HG02884 (cell line): ENCODE measurements at regions not wholly inside any gene's neighbourhood (a gene's known extent, or its start where the extent isn't known, plus 50 kb on each side); places are given as distances from the start of the nearest gene placed in this dataset.

Source experiments
- ATAC-seq: cut with Tn5 transposase; IDR thresholded peaks from one replicate; pipeline ENCODE4 v1.9.1; 2021; ENCODE audit warnings: mild to moderate bottlenecking, moderate library complexity; ENCODE audit not compliant: unreplicated experiment

- ATAC-seq, result no peak
These were observed 328.6 kb upstream of the C11orf87 start for GRCh38 chr11:109093354-109093753.

DNA sequence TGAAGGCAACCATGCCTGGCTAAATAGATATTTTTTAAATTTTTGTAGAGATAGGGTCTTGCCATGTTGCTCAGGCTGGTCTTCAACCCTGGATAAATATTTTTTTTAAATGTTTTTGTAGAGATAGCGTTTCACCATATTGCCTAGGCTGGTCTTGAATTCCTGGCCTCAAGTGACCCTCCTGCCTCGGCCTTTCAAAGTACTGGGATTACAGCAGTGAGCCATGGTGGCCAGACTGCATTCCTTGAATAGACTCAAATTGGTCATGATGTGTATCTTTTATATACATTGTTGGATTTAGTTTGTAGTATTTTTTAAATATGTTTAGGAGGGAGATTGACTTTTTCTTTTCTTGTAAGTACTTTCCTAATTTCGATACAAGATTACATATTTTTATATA lies 325.7 kb upstream of the C11orf87 start:
- ATAC-seq, result no peak

- ATAC-seq, result no peak
These were observed 315.7 kb upstream of the C11orf87 start for GRCh38 chr11:109106151-109106906.

GRCh38 chr11:109109150-109109549 lies 312.8 kb upstream of the C11orf87 start:
- no peak for ATAC-seq

DNA sequence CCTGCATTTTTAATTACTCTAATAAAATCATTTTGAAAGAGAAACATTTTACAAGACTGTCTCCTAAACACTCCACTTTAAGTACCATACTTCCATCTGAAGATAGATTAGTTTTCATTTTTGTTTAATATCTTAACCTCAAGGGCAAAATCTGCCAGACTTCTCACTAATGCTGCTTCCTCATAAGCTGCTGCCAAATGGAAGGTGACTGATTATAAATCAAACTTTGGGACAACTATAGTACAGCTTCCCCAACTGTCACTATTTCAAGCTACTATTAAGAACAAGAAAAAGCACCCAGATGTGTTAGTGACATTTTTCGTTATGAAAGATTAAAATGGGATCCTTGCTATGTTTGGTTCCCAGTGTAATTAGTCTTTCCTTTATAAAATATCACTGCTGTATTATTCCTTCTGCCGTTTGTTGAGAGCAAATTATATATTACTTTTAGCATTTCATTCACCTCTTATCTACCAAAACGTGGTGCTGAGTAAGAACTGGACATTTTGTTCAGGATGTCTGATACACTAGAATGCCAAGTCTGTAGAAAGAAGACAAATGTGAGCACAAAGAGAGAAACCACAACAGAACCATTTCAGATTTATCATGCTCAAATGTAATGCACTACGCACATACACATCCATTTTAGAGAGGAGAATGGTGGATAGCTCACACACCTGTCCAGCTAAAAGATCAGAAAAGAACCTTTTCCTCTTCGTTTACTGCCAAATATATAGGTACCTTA lies 312.2 kb upstream of the C11orf87 start:
- ATAC-seq, result no peak

GRCh38 chr11:109112261-109112660 lies 309.7 kb upstream of the C11orf87 start:
- ATAC-seq, result no peak

DNA sequence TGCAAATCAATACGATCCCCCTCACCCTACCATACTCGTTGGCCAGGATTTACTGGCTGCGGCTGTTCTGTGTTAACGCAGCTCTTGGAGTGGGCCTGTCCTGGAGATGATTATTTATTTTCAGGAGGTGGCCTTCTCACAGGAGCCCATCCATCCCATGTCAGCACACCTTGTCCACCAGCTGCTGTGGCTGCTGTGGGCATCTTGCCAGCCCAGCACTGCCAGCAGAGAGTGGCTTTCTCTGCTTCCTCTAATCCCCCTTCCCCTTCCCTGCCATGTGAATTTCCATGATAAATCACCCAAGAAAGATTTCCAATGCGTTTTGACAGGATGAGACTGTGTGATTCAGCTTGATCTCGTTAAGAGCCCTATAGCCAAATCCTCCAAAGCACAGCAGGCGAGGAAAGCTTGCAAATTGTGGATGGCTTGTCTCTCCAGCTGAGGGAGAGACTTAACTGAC lies 309.1 kb upstream of the C11orf87 start:
- no peak for ATAC-seq

GRCh38 chr11:109120341-109120740 lies 301.6 kb upstream of the C11orf87 start:
- no peak for ATAC-seq

DNA sequence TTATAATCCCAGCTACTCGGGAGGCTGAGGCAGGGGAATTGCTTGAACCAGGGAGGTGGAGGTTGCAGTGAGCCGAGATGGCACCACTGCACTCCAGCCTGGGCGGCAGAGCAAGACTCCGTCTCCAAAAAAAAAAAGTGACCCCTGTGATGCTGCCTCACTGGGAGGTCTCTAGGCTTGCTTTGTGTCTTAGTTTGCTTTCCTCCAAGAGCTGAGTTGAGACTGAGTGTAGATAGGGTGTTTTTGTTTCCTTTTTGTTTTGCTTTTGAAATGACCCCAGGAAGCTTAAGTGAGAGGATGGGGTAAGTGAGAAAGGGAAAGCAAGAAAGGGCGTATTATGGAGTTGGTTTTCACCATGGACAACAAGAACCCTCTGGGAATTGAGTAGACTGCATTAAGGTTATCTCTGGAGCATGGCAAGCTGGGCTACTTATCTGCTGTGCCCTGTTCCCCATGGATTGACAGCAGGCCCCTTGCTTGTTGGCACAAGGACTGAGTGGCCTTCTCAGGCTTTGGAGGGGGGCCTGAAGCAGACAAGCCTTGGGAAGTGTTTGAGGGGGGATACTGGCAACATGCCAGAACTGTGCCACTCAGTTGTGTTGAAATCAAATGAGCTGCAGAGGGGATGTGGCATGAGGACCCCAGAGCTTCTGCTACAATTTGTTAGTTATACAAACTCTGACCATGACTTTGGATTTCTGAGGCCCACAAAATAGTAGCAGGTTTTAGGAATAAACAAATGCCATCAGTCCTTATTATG lies 300.6 kb upstream of the C11orf87 start:
- ATAC-seq, result no peak

GRCh38 chr11:109123816-109124787 lies 297.9 kb upstream of the C11orf87 start:
- ATAC-seq, result no peak

GRCh38 chr11:109130910-109131309 lies 291.1 kb upstream of the C11orf87 start:
- ATAC-seq, result no peak

- ATAC-seq, result no peak
These were observed 289.5 kb upstream of the C11orf87 start for GRCh38 chr11:109132539-109132938.

DNA sequence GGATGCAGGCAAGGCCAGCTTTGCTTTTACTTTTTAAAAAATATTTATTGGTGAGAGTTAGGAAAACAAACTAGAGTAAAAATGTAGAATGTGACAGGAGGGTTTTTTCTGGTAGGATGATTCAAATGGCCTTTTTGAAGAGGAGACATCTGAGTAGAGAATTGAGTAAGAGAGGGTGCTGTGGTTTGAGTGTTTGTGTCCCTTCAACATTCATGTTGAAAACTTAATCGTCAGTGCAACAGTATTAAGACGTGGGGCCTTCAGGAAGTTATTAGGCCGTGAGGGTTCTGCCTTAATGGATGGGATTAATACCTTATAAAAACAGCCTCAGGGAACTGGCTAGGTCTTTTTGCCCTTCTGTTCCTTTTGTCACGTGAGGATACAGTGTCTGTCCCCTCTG lies 288.8 kb upstream of the C11orf87 start:
- ATAC-seq, result peak; percentile 55

GRCh38 chr11:109135627-109136026 lies 286.4 kb upstream of the C11orf87 start:
- no peak for ATAC-seq

DNA sequence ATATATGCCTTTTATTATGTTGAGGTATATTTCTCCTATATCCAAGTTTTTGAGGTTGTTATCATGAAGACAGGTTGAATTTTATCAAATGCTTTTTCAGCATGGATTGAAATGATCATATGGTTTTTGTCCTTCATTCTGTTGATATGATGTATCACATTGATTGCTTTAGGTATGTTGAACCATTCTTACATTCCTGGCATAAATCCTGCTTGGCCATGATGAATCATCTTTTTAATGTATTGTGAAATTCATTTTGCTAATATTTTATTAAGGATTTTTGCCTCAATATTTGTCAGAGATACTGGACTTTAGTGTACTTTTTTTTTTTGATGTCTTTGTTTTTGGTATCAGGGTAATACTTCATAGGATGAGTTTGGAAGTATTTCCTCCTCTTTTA lies 283.8 kb upstream of the C11orf87 start:
- ATAC-seq, result no peak

GRCh38 chr11:109140426-109140825 lies 281.6 kb upstream of the C11orf87 start:
- ATAC-seq, result no peak

GRCh38 chr11:109140857-109141515 lies 281.0 kb upstream of the C11orf87 start:
- ATAC-seq, result no peak

DNA sequence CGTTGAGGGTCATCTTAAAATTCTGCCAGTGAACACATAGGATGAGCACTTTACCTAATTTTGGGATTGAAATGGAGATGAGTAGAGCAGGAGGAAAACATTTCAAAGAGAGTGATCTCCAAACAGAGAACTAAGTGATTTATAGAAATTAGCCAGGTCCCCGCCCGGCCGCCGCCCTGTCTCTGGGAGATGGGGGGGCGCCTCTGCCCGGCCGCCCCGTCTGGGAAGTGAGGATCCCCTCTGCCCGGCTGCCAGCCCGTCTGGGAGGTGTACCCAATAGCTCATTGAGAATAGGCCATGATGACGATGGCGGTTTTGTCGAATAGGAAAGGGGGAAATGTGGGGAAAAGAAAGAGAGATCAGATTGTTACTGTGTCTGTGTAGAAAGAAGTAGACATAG lies 276.7 kb upstream of the C11orf87 start:
- ATAC-seq, result no peak

DNA sequence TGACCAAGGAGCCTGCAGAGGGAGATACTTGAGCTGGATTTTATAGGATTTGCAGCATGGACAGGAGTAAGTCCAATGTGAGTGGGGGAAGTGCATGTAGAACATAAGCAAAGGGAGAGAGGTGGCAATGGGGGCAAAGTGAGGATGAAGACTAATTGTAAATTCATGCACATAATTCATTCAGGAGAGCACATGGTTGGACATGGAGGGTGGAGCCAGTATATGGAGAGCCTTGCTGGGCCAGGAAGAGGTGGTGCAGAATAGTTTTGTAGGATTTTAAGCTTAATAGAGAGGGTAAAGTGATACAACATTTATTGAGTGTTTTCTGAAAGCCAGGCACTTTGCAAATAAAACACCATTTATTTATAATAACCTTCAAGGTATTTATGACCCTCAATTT lies 274.3 kb upstream of the C11orf87 start:
- ATAC-seq, result no peak

- ATAC-seq, result no peak
These were observed 273.3 kb upstream of the C11orf87 start for GRCh38 chr11:109148669-109149068.
